H1 (cell line): ENCODE measurements at regions not wholly inside any gene's neighbourhood (a gene's known extent, or its start where the extent isn't known, plus 50 kb on each side); places are given as distances from the start of the nearest gene placed in this dataset.

ENCODE experiments used
- CTCF ChIA-PET: fragments of 300-600 bp; sonication (Branson Sonifier 250); formaldehyde crosslinking; loops from one replicate; lab custom pipeline; 2021; ENCODE audit not compliant: partially characterized antibody; lab: Charles Lee
- POLR2A ChIA-PET: fragments of 300-600 bp; sonication (Branson Sonifier 250); formaldehyde crosslinking; loops from one replicate; lab custom pipeline; 2021; ENCODE audit warnings: inconsistent platforms; ENCODE audit not compliant: partially characterized antibody; lab: Charles Lee
- DNase-seq, 2 experiments: peaks; one replicate each; pipeline versions ENCODE4 v3.0.0 to v3.0.0-alpha.2; 2010 to 2022; ENCODE audit warnings: low spot score in 2 of 2, low read depth in 1 of 2, mixed read lengths in 1 of 2
- FAIRE-seq: peaks from 2 replicates; lab custom pipeline; 2011; peaks lifted over from hg19 to GRCh38; lab: Jason Lieb, UNC
- H2AFZ ChIP-seq: 2 replicates; pipeline ENCODE4 v1.8.1; 2012; ENCODE audit warnings: low read length, inconsistent platforms
- H2AK5ac ChIP-seq: 2 replicates; pipeline ENCODE4 v1.6.1; 2013; ENCODE audit warnings: low read depth, low read length
- H2BK120ac ChIP-seq: replicated peaks from 2 replicates; pipeline ENCODE3; 2013; ENCODE audit warnings: low read depth, low read length, inconsistent platforms
- H2BK12ac ChIP-seq: 2 replicates; pipeline ENCODE4 v1.6.1; 2013; ENCODE audit warnings: low read depth, low read length
- H2BK15ac ChIP-seq: 2 replicates; pipeline ENCODE4 v1.6.1; 2013; ENCODE audit warnings: low read length
- H2BK20ac ChIP-seq: 2 replicates; pipeline ENCODE4 v1.6.1; 2013; ENCODE audit warnings: low read length
- H2BK5ac ChIP-seq: 2 replicates; pipeline ENCODE4 v1.6.1; 2013; ENCODE audit warnings: low read depth, low read length
- H3K14ac ChIP-seq: 2 replicates; pipeline ENCODE4 v1.6.1; 2013; ENCODE audit warnings: inconsistent platforms; ENCODE audit not compliant: insufficient read length
- H3K18ac ChIP-seq: 2 replicates; pipeline ENCODE4 v1.6.1; 2013; ENCODE audit warnings: low read length; ENCODE audit errors: extremely low read depth
- H3K23ac ChIP-seq: 2 replicates; pipeline ENCODE4 v1.6.1; 2013; ENCODE audit warnings: inconsistent platforms; ENCODE audit not compliant: insufficient read length
- H3K23me2 ChIP-seq: 2 replicates; pipeline ENCODE4 v1.6.1; 2013; ENCODE audit warnings: low read depth, low read length
- H3K27ac ChIP-seq: 2 replicates; pipeline ENCODE4 v1.6.1; 2011; ENCODE audit warnings: low read depth, low read length, inconsistent platforms
- H3K27me3 ChIP-seq, 4 experiments: replicated peaks in 1 of 4; 1 replicate in 1 of 4; 2 replicates in 3 of 4; pipeline versions ENCODE4 v1.6.1 to v1.8.1; 2011 to 2013; ENCODE audit warnings: low read length in 3 of 4, mild to moderate bottlenecking in 3 of 4, inconsistent platforms in 2 of 4, mixed read lengths in 2 of 4, moderate library complexity in 1 of 4; ENCODE audit not compliant: control insufficient read depth in 3 of 4, insufficient read depth in 3 of 4; ENCODE audit errors: extremely low read depth in 1 of 4
- H3K36me3 ChIP-seq, 4 experiments: 2 replicates each; pipeline versions ENCODE4 v1.6.1 to v1.8.1; 2011 to 2013; ENCODE audit warnings: mild to moderate bottlenecking in 4 of 4, low read length in 3 of 4, moderate library complexity in 2 of 4, control low read depth in 1 of 4, inconsistent platforms in 1 of 4; ENCODE audit not compliant: insufficient read depth in 4 of 4, control insufficient read depth in 2 of 4
- H3K4ac ChIP-seq: replicated peaks from 2 replicates; pipeline ENCODE3; 2013; ENCODE audit warnings: low read length, low read depth, mixed read lengths, inconsistent platforms; ENCODE audit not compliant: insufficient read length
- H3K4me1 ChIP-seq, 4 experiments: replicated peaks in 1 of 4; 1 replicate in 1 of 4; 2 replicates in 3 of 4; pipeline versions ENCODE4 v1.6.1 to v1.8.1; 2011 to 2013; ENCODE audit warnings: low read length in 3 of 4, inconsistent platforms in 2 of 4, mixed read lengths in 1 of 4; ENCODE audit not compliant: insufficient read depth in 4 of 4, control insufficient read depth in 3 of 4
- H3K4me2 ChIP-seq, 2 experiments: 2 replicates each; pipeline versions ENCODE4 v1.6.1 to v1.8.1; 2011 to 2013; ENCODE audit warnings: low read depth in 2 of 2, low read length in 2 of 2, control low read depth in 1 of 2, inconsistent platforms in 1 of 2, mild to moderate bottlenecking in 1 of 2; ENCODE audit not compliant: insufficient read depth in 1 of 2
- H3K4me3 ChIP-seq, 4 experiments: fragments of 200-600, 300-600 bp in 1 of 4; sonication (generic), shearing (Covaris generic), sonication (Bioruptor Twin) in 1 of 4; 2 replicates each; pipeline versions ENCODE4 v1.5.1 to v1.8.1; 2011 to 2016; ENCODE audit warnings: low read length in 4 of 4, low read depth in 3 of 4, control low read depth in 2 of 4, inconsistent platforms in 2 of 4, mild to moderate bottlenecking in 2 of 4, mixed read lengths in 1 of 4, moderate library complexity in 1 of 4; ENCODE audit not compliant: insufficient read depth in 2 of 4; ENCODE audit errors: extremely low read depth in 1 of 4
- H3K56ac ChIP-seq: replicated peaks from 2 replicates; pipeline ENCODE3; 2013; ENCODE audit warnings: low read depth, mild to moderate bottlenecking, mixed read lengths, low read length, inconsistent platforms; ENCODE audit not compliant: insufficient read length
- H3K79me1 ChIP-seq: 2 replicates; pipeline ENCODE4 v1.6.1; 2013; ENCODE audit warnings: low read depth, low read length, control low read depth
- H3K79me2 ChIP-seq, 2 experiments: 2 replicates each; pipeline versions ENCODE4 v1.6.1 to v1.8.1; 2012 to 2013; ENCODE audit warnings: low read length in 2 of 2, mild to moderate bottlenecking in 2 of 2, inconsistent platforms in 1 of 2; ENCODE audit not compliant: insufficient read depth in 2 of 2, control insufficient read depth in 1 of 2
- H3K9ac ChIP-seq, 4 experiments: replicated peaks in 1 of 4; 1 replicate in 1 of 4; 2 replicates in 3 of 4; pipeline versions ENCODE4 v1.6.1 to v1.8.1; 2011 to 2013; ENCODE audit warnings: low read depth in 3 of 4, low read length in 3 of 4, control low read depth in 2 of 4, mild to moderate bottlenecking in 2 of 4, moderate library complexity in 2 of 4, inconsistent platforms in 1 of 4; ENCODE audit errors: extremely low read depth in 1 of 4
- H3K9me3 ChIP-seq, 2 experiments: 2 replicates each; pipeline versions ENCODE4 v1.6.1 to v1.8.1; 2012 to 2013; ENCODE audit warnings: mild to moderate bottlenecking in 2 of 2, moderate library complexity in 2 of 2, control low read depth in 1 of 2, inconsistent platforms in 1 of 2, low read depth in 1 of 2, low read length in 1 of 2, mixed read lengths in 1 of 2; ENCODE audit not compliant: insufficient read depth in 2 of 2
- H4K20me1 ChIP-seq, 2 experiments: replicated peaks in 1 of 2; 2 replicates each; pipeline versions ENCODE3 to v1.8.1; 2011 to 2013; ENCODE audit warnings: inconsistent platforms in 2 of 2, low read length in 2 of 2, mild to moderate bottlenecking in 1 of 2; ENCODE audit not compliant: insufficient read depth in 2 of 2, control insufficient read depth in 1 of 2
- H4K5ac ChIP-seq: 2 replicates; pipeline ENCODE4 v1.6.1; 2013; ENCODE audit warnings: low read length, low read depth, mixed read lengths, inconsistent platforms; ENCODE audit not compliant: insufficient read length
- H4K8ac ChIP-seq: 2 replicates; pipeline ENCODE4 v1.8.0; 2013; ENCODE audit warnings: mild to moderate bottlenecking, moderate library complexity, low read length, inconsistent platforms; ENCODE audit not compliant: insufficient read depth; ENCODE audit errors: extremely low read depth
- H4K91ac ChIP-seq: replicated peaks from 2 replicates; pipeline ENCODE3; 2013; ENCODE audit warnings: low read length, mixed read lengths, inconsistent platforms; ENCODE audit not compliant: insufficient read length
- CBX5 ChIP-seq: fragments of 300-800, 300-1000 bp; sonication (generic); IDR thresholded peaks from 2 replicates; pipeline ENCODE4 v1.7.1; 2016; ENCODE audit warnings: antibody characterized with exemption, low read length, low read depth
- HDAC6 ChIP-seq: IDR thresholded peaks from one replicate; pipeline ENCODE4 v1.7.1; 2012; ENCODE audit warnings: low read depth, mild to moderate bottlenecking, inconsistent platforms, low read length, moderate library complexity
- JUN ChIP-seq: IDR thresholded peaks from 2 replicates; pipeline ENCODE4 v1.6.1; 2011; ENCODE audit warnings: low read depth, mild to moderate bottlenecking, improper control_type of control experiment, low read length
- JUND ChIP-seq: IDR thresholded peaks from 2 replicates; pipeline ENCODE4 v1.6.1; 2011; ENCODE audit warnings: mild to moderate bottlenecking, improper control_type of control experiment, low read length
- NRF1 ChIP-seq: IDR thresholded peaks from 2 replicates; pipeline ENCODE4 v1.6.1; 2011; ENCODE audit warnings: mild to moderate bottlenecking, low read depth, low read length, improper control_type of control experiment
- RFX5 ChIP-seq: IDR thresholded peaks from 2 replicates; pipeline ENCODE4 v1.6.1; 2011; ENCODE audit warnings: low read depth, low read length, improper control_type of control experiment, borderline replicate concordance
- TCF12 ChIP-seq: IDR thresholded peaks from 2 replicates; pipeline ENCODE4 v1.6.1; 2011; ENCODE audit warnings: low read depth, mild to moderate bottlenecking, low read length
- YY1 ChIP-seq: IDR thresholded peaks from 2 replicates; pipeline ENCODE4 v1.6.1; 2011; ENCODE audit warnings: low read depth, mild to moderate bottlenecking, low read length
- ZNF274 ChIP-seq: IDR thresholded peaks from 2 replicates; pipeline ENCODE4 v1.7.0; 2012; ENCODE audit warnings: low read length, borderline replicate concordance; ENCODE audit errors: extremely low read depth
- WGBS, 2 experiments: shearing (Covaris generic) in 1 of 2; methylation state at CpG; one replicate each; pipeline versions ENCODE4 v1.1.6 to v1.1.7; 2013 to 2015; ENCODE audit warnings: low lambda C conversion rate in 2 of 2, mixed read lengths in 2 of 2, inconsistent platforms in 1 of 2, low coverage in 1 of 2, missing lambda C conversion rate in 1 of 2; ENCODE audit not compliant: insufficient replicate concordance in 2 of 2, insufficient coverage in 1 of 2, insufficient read length in 1 of 2; ENCODE audit errors: extremely low coverage in 1 of 2, missing lambda C conversion rate in 1 of 2; 5-methylcytosine and 5-hydroxymethylcytosine counted together
- TF ChIP-seq, protein P1 (sequence below): IDR thresholded peaks from 2 replicates; pipeline ENCODE4 v1.6.1; 2012; ENCODE audit warnings: inconsistent platforms
- TF ChIP-seq, protein P2 (sequence below), 3 experiments: IDR thresholded peaks; 1 replicate in 2 of 3; 2 replicates in 1 of 3; pipeline versions ENCODE4 v1.5.1 to v1.6.1; 2011; ENCODE audit warnings: low read length in 3 of 3, mild to moderate bottlenecking in 3 of 3, inconsistent platforms in 2 of 3, low read depth in 1 of 3, moderate library complexity in 1 of 3; ENCODE audit not compliant: insufficient read depth in 1 of 3; ENCODE audit errors: control extremely low read depth in 1 of 3

DNA sequence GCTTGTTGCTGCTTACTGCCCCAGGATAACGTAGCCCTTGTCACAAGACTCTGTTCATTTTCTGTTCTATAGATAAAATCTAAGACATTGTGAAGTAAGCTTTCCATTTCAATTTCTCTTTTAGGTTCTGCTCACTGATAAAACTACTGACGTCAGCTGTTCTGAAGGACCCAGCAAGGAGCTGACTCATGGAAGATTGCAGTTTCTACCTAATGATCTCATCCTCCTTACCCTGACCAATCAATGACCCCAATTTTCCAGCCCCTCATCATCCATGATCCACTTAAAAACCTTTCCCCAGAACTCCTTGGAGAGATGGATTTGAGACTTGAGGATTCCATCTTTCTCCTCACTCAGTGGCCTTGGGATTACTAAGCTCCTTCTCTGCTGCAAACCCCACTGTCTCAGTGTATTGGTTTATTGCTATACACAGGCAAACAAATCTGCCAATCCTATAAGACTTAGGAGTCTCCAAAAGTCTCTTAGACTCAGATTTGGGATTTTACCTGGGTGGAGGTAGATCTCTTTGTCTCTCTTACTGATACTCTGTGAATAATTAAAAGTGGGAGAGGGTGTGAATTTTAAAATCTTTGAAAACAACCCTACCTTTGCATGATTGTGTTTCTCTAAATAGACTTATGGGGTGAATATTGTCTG, 109.2 kb upstream of the TRIM24 start:
- Histone ChIP-seq H3K4ac (no peak overlapping the region), H2BK15ac (no peak overlapping the region), H2AFZ (no peak overlapping the region), H4K5ac (no peak overlapping the region), H3K36me3 (peaks cover 0 to 3% (median 1%) of the 10 kb centered on the region in 4 experiments; a peak in 3 of 8 replicates), H2BK20ac (no peak overlapping the region), H4K8ac (no peak overlapping the region), H3K79me1 (no peaks in the 10 kb centered on the region), H3K9me3 (peaks cover 12 to 17% of the 10 kb centered on the region in 2 experiments), H3K4me1 (peaks cover 0 to 5% (median 0%) of the 10 kb centered on the region in 4 experiments; a peak in 1 of 7 replicates), H4K91ac (no peak overlapping the region), H3K23me2 (no peaks in the 10 kb centered on the region; the same call in 1 of the 2 replicates), H3K14ac (no peak overlapping the region), H3K79me2 (no peaks in the 10 kb centered on the region), H2BK120ac (no peak overlapping the region), H2BK12ac (no peak overlapping the region), H3K4me2 (no peak overlapping the region), H3K4me3 (no peak overlapping the region), H4K20me1 (no peaks in the 10 kb centered on the region), H2BK5ac (no peak overlapping the region), H3K18ac (no peak overlapping the region), H3K56ac (no peak overlapping the region), H3K9ac (no peak overlapping the region), H3K23ac (no peak overlapping the region), H2AK5ac (no peak overlapping the region), H3K27ac (no peak overlapping the region), H3K27me3 (no peaks in the 10 kb centered on the region)
- 82% methylated on average over 2 of the region's 2 CpGs; no CpG with 5 or more reads in 1 of the 2 experiments for WGBS, 2 experiments
- FAIRE-seq, result no peak
- CTCF ChIA-PET, result interaction anchor here (0.8 kb wide), 1 partner anchor 569 kb away, joined by 3 read pairs; no protein-coding TSS in a partner anchor
- no peak for DNase-seq
- POLR2A ChIA-PET, result no interaction called here
- TF ChIP-seq, protein P1, sequence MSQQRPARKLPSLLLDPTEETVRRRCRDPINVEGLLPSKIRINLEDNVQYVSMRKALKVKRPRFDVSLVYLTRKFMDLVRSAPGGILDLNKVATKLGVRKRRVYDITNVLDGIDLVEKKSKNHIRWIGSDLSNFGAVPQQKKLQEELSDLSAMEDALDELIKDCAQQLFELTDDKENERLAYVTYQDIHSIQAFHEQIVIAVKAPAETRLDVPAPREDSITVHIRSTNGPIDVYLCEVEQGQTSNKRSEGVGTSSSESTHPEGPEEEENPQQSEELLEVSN, result no peak
- TF ChIP-seq CBX5 (no peak), TCF12 (no peak), RFX5 (no peak), HDAC6 (no peak), ZNF274 (no peak), YY1 (no peak), NRF1 (no peak), JUND (no peak), JUN (no peak)
- TF ChIP-seq, protein P2, sequence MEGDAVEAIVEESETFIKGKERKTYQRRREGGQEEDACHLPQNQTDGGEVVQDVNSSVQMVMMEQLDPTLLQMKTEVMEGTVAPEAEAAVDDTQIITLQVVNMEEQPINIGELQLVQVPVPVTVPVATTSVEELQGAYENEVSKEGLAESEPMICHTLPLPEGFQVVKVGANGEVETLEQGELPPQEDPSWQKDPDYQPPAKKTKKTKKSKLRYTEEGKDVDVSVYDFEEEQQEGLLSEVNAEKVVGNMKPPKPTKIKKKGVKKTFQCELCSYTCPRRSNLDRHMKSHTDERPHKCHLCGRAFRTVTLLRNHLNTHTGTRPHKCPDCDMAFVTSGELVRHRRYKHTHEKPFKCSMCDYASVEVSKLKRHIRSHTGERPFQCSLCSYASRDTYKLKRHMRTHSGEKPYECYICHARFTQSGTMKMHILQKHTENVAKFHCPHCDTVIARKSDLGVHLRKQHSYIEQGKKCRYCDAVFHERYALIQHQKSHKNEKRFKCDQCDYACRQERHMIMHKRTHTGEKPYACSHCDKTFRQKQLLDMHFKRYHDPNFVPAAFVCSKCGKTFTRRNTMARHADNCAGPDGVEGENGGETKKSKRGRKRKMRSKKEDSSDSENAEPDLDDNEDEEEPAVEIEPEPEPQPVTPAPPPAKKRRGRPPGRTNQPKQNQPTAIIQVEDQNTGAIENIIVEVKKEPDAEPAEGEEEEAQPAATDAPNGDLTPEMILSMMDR (IDR thresholded peaks at IDR 0.05; ENCODE audit: control extremely low read depth in 1 of 3, insufficient read depth in 1 of 3, low read depth in 1 of 3, low read length in 3 of 3), result no peak
